HCT116 (cell line): ENCODE measurements at regions not wholly inside any gene's neighbourhood (a gene's known extent, or its start where the extent isn't known, plus 50 kb on each side); places are given as distances from the start of the nearest gene placed in this dataset.

Experiments
- ATAC-seq: fragments of 200-7000 bp; cut with Tn5 transposase; 2 replicates; pipeline ENCODE4 v1.9.1; 2020; ENCODE audit warnings: mild to moderate bottlenecking, moderate library complexity
- BruUV-seq: library from RNA; stranded (reverse); fragments of 400-500 nt; replicated peaks from 2 replicates; lab custom pipeline; 2021; lab: Mats Ljungman, UMichigan
- CTCF ChIA-PET: fragments of 300-600 bp; sonication (Branson Sonifier 250); formaldehyde crosslinking; loops from one replicate; lab custom pipeline; 2021; ENCODE audit warnings: antibody characterized with exemption; lab: Charles Lee
- POLR2A ChIA-PET: fragments of 300-600, 350-600 bp; sonication (Branson Sonifier 250); formaldehyde crosslinking; loops from one replicate; lab custom pipeline; 2021; ENCODE audit warnings: antibody characterized with exemption; lab: Charles Lee
- RAD21 ChIA-PET, 2 experiments: fragments of 300-600 bp; sonication (Branson Sonifier 250); formaldehyde crosslinking; loops; one replicate each; lab custom pipeline; 2023; ENCODE audit warnings: low total read pairs in 2 of 2; ENCODE audit not compliant: uncharacterized antibody in 2 of 2, unreplicated experiment in 2 of 2, low non-redundant PET in 1 of 2; lab: Charles Lee
- DNase-seq: peaks from one replicate; pipeline ENCODE4 v3.0.0-alpha.2; 2010; ENCODE audit warnings: low read depth, low spot score
- H2AFZ ChIP-seq: fragments of 200-600 bp; shearing (Covaris generic), sonication (generic); 2 replicates; pipeline ENCODE4 v1.6.1; 2017; ENCODE audit warnings: low read depth, mixed run types, mixed read lengths, antibody characterized with exemption, low read length; ENCODE audit not compliant: poor library complexity, severe bottlenecking
- H3K27ac ChIP-seq: 2 replicates; pipeline ENCODE4 v1.5.1; 2012; ENCODE audit warnings: low read depth, low read length
- H3K27me3 ChIP-seq: fragments of 200-600 bp; sonication (generic); 2 replicates; pipeline ENCODE4 v1.6.1; 2016; ENCODE audit warnings: mixed run types, low read length, mixed read lengths; ENCODE audit not compliant: insufficient read depth
- H3K36me3 ChIP-seq, 2 experiments: fragments of 200-500 bp in 1 of 2; fragments of 200-600 bp in 1 of 2; sonication (Bioruptor generic) in 1 of 2; sonication (generic) in 1 of 2; 2 replicates each; pipeline versions ENCODE4 v1.5.1 to v1.6.1; 2014 to 2016; ENCODE audit warnings: low read length in 2 of 2, inconsistent platforms in 1 of 2, mixed read lengths in 1 of 2, mixed run types in 1 of 2; ENCODE audit not compliant: insufficient read depth in 2 of 2, control insufficient read depth in 1 of 2
- H3K4me1 ChIP-seq, 2 experiments: fragments of 200-600 bp in 1 of 2; sonication (generic) in 1 of 2; 2 replicates each; pipeline versions ENCODE4 v1.5.1 to v1.6.1; 2012 to 2017; ENCODE audit warnings: low read length in 2 of 2, inconsistent platforms in 1 of 2, mild to moderate bottlenecking in 1 of 2, mixed read lengths in 1 of 2, mixed run types in 1 of 2, moderate library complexity in 1 of 2; ENCODE audit not compliant: insufficient read depth in 2 of 2, control insufficient read depth in 1 of 2
- H3K4me2 ChIP-seq: fragments of 200-600 bp; sonication (generic); 2 replicates; pipeline ENCODE4 v1.6.1; 2017; ENCODE audit warnings: mixed run types, low read length, mixed read lengths
- H3K4me3 ChIP-seq, 2 experiments: fragments of 200-600 bp in 1 of 2; sonication (generic) in 1 of 2; replicated peaks in 1 of 2; 2 replicates each; pipeline ENCODE4 v1.5.1; 2011 to 2016; ENCODE audit warnings: low read length in 2 of 2, control low read depth in 1 of 2, low read depth in 1 of 2, mild to moderate bottlenecking in 1 of 2, mixed read lengths in 1 of 2, mixed run types in 1 of 2
- H3K79me2 ChIP-seq: fragments of 200-600 bp; sonication (generic); 2 replicates; pipeline ENCODE4 v1.6.1; 2017; ENCODE audit warnings: mild to moderate bottlenecking, mixed run types, low read length, moderate library complexity, mixed read lengths; ENCODE audit not compliant: insufficient read depth
- H3K9ac ChIP-seq: fragments of 200-600 bp; sonication (generic); 2 replicates; pipeline ENCODE4 v1.6.1; 2016; ENCODE audit warnings: low read length, mixed read lengths
- H3K9me2 ChIP-seq: fragments of 200-600 bp; sonication (generic), shearing (Covaris generic); 2 replicates; pipeline ENCODE4 v1.6.1; 2017; ENCODE audit warnings: mixed run types, mild to moderate bottlenecking, moderate library complexity; ENCODE audit not compliant: insufficient read depth
- H3K9me3 ChIP-seq, 2 experiments: fragments of 200-500 bp in 1 of 2; fragments of 200-600 bp in 1 of 2; sonication (Bioruptor generic) in 1 of 2; sonication (generic) in 1 of 2; 2 replicates each; pipeline ENCODE4 v1.6.1; 2014 to 2017; ENCODE audit warnings: low read length in 2 of 2, mixed read lengths in 2 of 2, inconsistent platforms in 1 of 2, low read depth in 1 of 2, mild to moderate bottlenecking in 1 of 2, mixed run types in 1 of 2, moderate library complexity in 1 of 2; ENCODE audit not compliant: control insufficient read depth in 1 of 2, insufficient read depth in 1 of 2
- H4K20me1 ChIP-seq: fragments of 200-600 bp; sonication (generic), shearing (Covaris generic); 2 replicates; pipeline ENCODE4 v1.6.1; 2017; ENCODE audit warnings: mixed run types, mild to moderate bottlenecking, moderate library complexity; ENCODE audit not compliant: insufficient read depth
- CEBPB ChIP-seq: IDR thresholded peaks from 2 replicates; pipeline ENCODE4 v1.6.1; 2012; ENCODE audit warnings: low read depth
- CTCF ChIP-seq, 3 experiments: fragments of 200-600 bp in 1 of 3; sonication (generic) in 1 of 3; IDR thresholded peaks in 2 of 3; conservative IDR thresholded peaks in 1 of 3; 2 replicates each; pipeline ENCODE4 v1.5.1; 2012 to 2017; ENCODE audit warnings: low read depth in 2 of 3, low read length in 2 of 3, antibody characterized with exemption in 1 of 3, borderline replicate concordance in 1 of 3, control low read depth in 1 of 3, mild to moderate bottlenecking in 1 of 3, mixed read lengths in 1 of 3, mixed run types in 1 of 3, moderate library complexity in 1 of 3; ENCODE audit not compliant: insufficient read depth in 1 of 3
- EGR1 ChIP-seq: IDR thresholded peaks from 2 replicates; pipeline ENCODE4 v1.6.1; 2012; ENCODE audit warnings: low read depth
- ELF1 ChIP-seq: IDR thresholded peaks from 2 replicates; pipeline ENCODE4 v1.6.1; 2012; ENCODE audit warnings: low read depth, borderline replicate concordance
- EZH2phosphoT487 ChIP-seq: fragments of 200-600 bp; IDR thresholded peaks from 2 replicates; pipeline ENCODE4 v1.6.1; 2018; ENCODE audit warnings: antibody characterized with exemption, borderline replicate concordance
- FOSL1 ChIP-seq: IDR thresholded peaks from 2 replicates; pipeline ENCODE4 v1.6.1; 2012; ENCODE audit warnings: low read depth
- JUND ChIP-seq: IDR thresholded peaks from 2 replicates; pipeline ENCODE4 v1.6.1; 2012
- POLR2A ChIP-seq: IDR thresholded peaks from 2 replicates; pipeline ENCODE4 v1.7.0; 2011; ENCODE audit warnings: borderline replicate concordance; ENCODE audit not compliant: insufficient read depth, insufficient read length; ENCODE audit errors: extremely low read depth
- POLR2AphosphoS5 ChIP-seq: IDR thresholded peaks from 2 replicates; pipeline ENCODE4 v1.6.1; 2011; ENCODE audit warnings: mild to moderate bottlenecking, low read depth, low read length, moderate library complexity
- RAD21 ChIP-seq: IDR thresholded peaks from 2 replicates; pipeline ENCODE4 v1.6.1; 2012; ENCODE audit warnings: low read depth, mild to moderate bottlenecking
- REST ChIP-seq: IDR thresholded peaks from 2 replicates; pipeline ENCODE4 v1.6.1; 2012; ENCODE audit warnings: low read depth
- SIN3A ChIP-seq: IDR thresholded peaks from 2 replicates; pipeline ENCODE4 v1.6.1; 2012; ENCODE audit warnings: low read depth
- SRF ChIP-seq: IDR thresholded peaks from 2 replicates; pipeline ENCODE4 v1.6.1; 2012; ENCODE audit warnings: low read depth
- TCF7L2 ChIP-seq: IDR thresholded peaks from 2 replicates; pipeline ENCODE4 v1.7.0; 2011; ENCODE audit warnings: borderline replicate concordance, inconsistent platforms; ENCODE audit not compliant: insufficient read depth, insufficient read length; ENCODE audit errors: extremely low read depth
- YY1 ChIP-seq: IDR thresholded peaks from 2 replicates; pipeline ENCODE4 v1.6.1; 2011; ENCODE audit warnings: low read length, low read depth, moderate library complexity, mild to moderate bottlenecking; ENCODE audit not compliant: insufficient replicate concordance; ENCODE audit errors: extremely low read depth
- ZFX ChIP-seq: fragments of 450-650 bp; IDR thresholded peaks from 2 replicates; pipeline ENCODE4 v1.6.1; 2017
- ZNF274 ChIP-seq: fragments of 200-500 bp; sonication (Bioruptor generic); IDR thresholded peaks from 2 replicates; pipeline ENCODE4 v1.6.1; 2014; ENCODE audit warnings: mild to moderate bottlenecking, low read depth, low read length, inconsistent platforms
- intact Hi-C: fragments of 100-400 bp; cut with micrococcal nuclease; formaldehyde crosslinking; loops from 2 replicates; pipeline ENCODE4 v1.10.0; 2022

- POLR2A ChIA-PET = no interaction called here
These were observed 121.3 kb downstream of the TFAP2B start for GRCh38 chr6:50939931-50940330.

GRCh38 chr6:50945789-50946188, 127.1 kb downstream of the TFAP2B start:
- DNase-seq = no peak
- no TSS peak for BruUV-seq
- intact Hi-C loops = no loop called here
- TF ChIP-seq REST (no peak), EZH2phosphoT487 (no peak), SIN3A (no peak), CTCF (IDR thresholded peaks at IDR 0.05 in 2 of 3, conservative IDR thresholded peaks at IDR 0.05 in 1 of 3; ENCODE audit: borderline replicate concordance in 1 of 3, insufficient read depth in 1 of 3, low read depth in 2 of 3, low read length in 2 of 3) (no peak), CEBPB (no peak), YY1 (no peak), POLR2AphosphoS5 (no peak), ELF1 (no peak), FOSL1 (no peak), POLR2A (no peak), TCF7L2 (no peak), ZFX (no peak), JUND (no peak), RAD21 (no peak), EGR1 (no peak), ZNF274 (no peak), SRF (no peak)

More at GRCh38 chr6:50939931-50940330, 121.3 kb downstream of the TFAP2B start:
- H3K27me3 ChIP-seq = no peaks in the 10 kb centered on the region
- CTCF ChIA-PET = no interaction called here
- H4K20me1 ChIP-seq = no peaks in the 10 kb centered on the region
- no peaks in the 10 kb centered on the region for H3K79me2 ChIP-seq
- H3K9me3 ChIP-seq = peaks cover 17 to 35% of the 10 kb centered on the region in 2 experiments; a peak in 3 of 4 replicates
- H3K9ac ChIP-seq = no peak overlapping the region
- no peaks in the 10 kb centered on the region for H3K4me1 ChIP-seq
- DNase-seq = no peak
- no peak overlapping the region for H3K4me2 ChIP-seq
- no peak overlapping the region for H2AFZ ChIP-seq
- no peak for ATAC-seq
- no peaks in the 10 kb centered on the region for H3K36me3 ChIP-seq
- RAD21 ChIA-PET = no interaction called here
- BruUV-seq = no TSS peak
- no peaks in the 10 kb centered on the region for H3K9me2 ChIP-seq
- H3K4me3 ChIP-seq = no peak overlapping the region
- intact Hi-C loops = no loop called here
- TF ChIP-seq SRF (no peak), RAD21 (no peak), ELF1 (no peak)
- no peak overlapping the region for H3K27ac ChIP-seq

More at GRCh38 chr6:50945789-50946188, 127.1 kb downstream of the TFAP2B start:
- ChIA-PET CTCF (no interaction called here), POLR2A (no interaction called here), RAD21 (no interaction called here)
- Histone ChIP-seq H3K9me2 (no peaks in the 10 kb centered on the region), H3K27ac (no peak overlapping the region), H3K4me1 (no peaks in the 10 kb centered on the region), H3K27me3 (no peaks in the 10 kb centered on the region), H3K9me3 (peaks cover 0 to 12% of the 10 kb centered on the region in 2 experiments; a peak in 3 of 4 replicates), H2AFZ (no peak overlapping the region), H3K36me3 (no peaks in the 10 kb centered on the region), H3K4me2 (no peak overlapping the region), H3K9ac (no peak overlapping the region), H3K79me2 (no peaks in the 10 kb centered on the region), H4K20me1 (no peaks in the 10 kb centered on the region), H3K4me3 (no peak overlapping the region)
- no peak for ATAC-seq
